C4-2B (cell line): ENCODE measurements at regions not wholly inside any gene's neighbourhood (a gene's known extent, or its start where the extent isn't known, plus 50 kb on each side); places are given as distances from the start of the nearest gene placed in this dataset.
"Not testable (repeated sequence)": the region's sequence is repeated elsewhere in the genome, so short reads cannot be mapped to it uniquely, and the experiment has no call there.

Experiments
- H3K27ac ChIP-seq: fragments of 450-650 bp; 2 replicates; pipeline ENCODE4 v1.5.1; 2017
- ZFX ChIP-seq: fragments of 450-650 bp; IDR thresholded peaks from 2 replicates; pipeline ENCODE4 v1.6.1; 2017
- TF ChIP-seq, protein P1 (sequence below): fragments of 450-650 bp; conservative IDR thresholded peaks from 2 replicates; pipeline ENCODE4 v1.5.1; 2017; ENCODE audit warnings: mild to moderate bottlenecking

DNA sequence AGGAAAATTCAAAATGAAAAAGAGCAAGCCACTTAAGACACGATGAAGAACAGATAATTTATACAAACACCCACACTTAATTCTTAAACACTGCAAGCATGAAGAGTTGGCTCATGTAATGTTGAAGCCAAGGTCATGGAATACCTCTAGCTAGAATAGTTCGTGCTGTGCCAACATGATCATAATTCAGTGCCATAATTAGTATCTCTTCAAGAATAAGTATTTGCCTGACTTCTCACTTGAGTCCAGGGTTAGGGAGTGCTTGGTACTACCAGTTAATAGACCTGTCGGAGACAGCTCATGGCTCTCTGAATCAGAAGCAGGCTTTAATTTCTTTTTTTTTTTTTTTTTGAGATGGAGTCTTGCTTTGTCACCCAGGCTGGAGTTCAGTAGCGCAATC, 206.3 kb downstream of the UNC5CL start:
- no peak overlapping the region for H3K27ac ChIP-seq
- no peak for TF ChIP-seq ZFX
- TF ChIP-seq, protein P1, sequence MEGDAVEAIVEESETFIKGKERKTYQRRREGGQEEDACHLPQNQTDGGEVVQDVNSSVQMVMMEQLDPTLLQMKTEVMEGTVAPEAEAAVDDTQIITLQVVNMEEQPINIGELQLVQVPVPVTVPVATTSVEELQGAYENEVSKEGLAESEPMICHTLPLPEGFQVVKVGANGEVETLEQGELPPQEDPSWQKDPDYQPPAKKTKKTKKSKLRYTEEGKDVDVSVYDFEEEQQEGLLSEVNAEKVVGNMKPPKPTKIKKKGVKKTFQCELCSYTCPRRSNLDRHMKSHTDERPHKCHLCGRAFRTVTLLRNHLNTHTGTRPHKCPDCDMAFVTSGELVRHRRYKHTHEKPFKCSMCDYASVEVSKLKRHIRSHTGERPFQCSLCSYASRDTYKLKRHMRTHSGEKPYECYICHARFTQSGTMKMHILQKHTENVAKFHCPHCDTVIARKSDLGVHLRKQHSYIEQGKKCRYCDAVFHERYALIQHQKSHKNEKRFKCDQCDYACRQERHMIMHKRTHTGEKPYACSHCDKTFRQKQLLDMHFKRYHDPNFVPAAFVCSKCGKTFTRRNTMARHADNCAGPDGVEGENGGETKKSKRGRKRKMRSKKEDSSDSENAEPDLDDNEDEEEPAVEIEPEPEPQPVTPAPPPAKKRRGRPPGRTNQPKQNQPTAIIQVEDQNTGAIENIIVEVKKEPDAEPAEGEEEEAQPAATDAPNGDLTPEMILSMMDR = no peak

DNA sequence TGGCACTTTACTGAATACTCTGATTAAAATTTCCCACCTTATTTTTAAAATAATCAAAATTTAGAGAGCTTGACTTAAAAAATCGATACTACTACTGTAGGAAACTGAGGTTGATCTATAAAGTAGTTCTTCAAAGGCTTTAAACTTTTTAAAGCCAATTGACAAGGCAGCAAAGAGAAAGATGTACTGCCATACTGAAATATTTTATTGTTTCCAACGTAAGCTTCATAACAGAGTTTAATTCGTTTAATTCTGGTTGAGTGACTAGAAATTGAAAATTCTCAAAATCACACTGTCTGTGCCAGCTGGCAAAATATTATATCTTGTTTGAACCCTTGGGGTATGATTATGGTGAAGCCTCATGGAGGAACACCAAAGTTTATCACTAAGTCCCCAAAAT, 207.6 kb downstream of the UNC5CL start:
- TF ChIP-seq, protein P1 = no peak
- no peak for TF ChIP-seq ZFX
- H3K27ac ChIP-seq = no peak overlapping the region

DNA sequence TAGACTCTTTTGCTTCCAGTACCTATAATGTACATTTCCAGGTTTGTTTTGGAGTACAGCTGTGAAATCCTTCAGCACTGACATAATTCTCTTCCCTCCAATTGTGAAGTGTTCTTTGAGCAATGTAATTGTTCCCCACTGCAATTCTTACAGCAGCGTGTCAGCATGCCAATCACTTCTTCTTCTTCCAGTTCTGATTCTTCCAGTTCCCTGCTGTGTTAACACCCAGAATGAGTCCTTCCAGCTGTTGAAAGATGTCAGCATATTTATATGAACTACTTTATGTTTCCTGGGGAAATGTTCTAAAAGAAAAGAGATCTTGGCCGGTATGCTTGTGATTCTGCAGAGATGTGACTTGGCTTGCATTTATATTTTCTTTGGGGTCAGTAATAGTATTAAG, 213.9 kb downstream of the UNC5CL start:
- no peak overlapping the region for H3K27ac ChIP-seq
- TF ChIP-seq ZFX = no peak
- TF ChIP-seq, protein P1 = no peak

DNA sequence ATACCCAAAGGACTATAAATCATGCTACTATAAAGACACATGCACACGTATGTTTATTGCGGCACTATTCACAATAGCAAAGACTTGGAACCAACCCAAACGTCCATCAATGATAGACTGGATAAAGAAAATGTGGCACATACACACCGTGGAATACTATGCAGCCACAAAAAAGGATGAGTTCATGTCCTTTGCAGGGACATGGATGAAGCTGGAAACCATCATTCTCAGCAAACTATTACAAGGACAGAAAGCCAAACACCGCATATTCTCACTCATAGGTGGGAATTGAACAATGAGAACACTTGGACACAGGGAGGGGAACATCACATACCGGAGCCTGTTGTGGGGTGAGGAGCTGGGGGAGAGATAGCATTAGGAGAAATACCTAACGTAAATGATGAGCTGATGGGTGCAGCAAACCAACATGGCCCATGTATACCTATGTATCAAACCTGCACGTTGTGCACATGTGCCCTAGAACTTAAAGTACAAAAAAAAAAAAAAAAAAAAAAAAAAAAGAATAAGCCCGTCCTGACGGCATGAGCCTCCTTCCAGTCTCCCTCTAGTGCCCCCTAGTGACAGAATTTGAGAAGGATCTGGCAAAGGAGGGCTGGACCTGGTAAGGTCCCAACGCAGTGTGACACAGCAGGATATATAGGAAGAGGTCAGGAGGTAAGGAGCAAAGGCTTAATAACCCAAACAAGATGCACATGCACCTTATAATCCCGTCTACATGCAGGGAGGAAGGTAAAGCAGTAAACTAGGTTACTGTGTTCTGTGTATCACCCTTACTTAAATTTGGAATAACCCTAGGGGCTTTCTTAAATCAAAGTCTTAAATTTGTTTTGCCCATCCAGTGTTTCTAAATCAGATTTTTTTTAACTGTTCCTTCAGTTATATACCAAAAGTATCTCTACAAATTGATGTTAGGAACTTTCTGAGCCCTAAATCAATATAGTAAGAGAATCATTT, 214.8 kb downstream of the UNC5CL start:
- H3K27ac ChIP-seq = not testable (repeated sequence)
- TF ChIP-seq, protein P1 = peak; percentile 76

DNA sequence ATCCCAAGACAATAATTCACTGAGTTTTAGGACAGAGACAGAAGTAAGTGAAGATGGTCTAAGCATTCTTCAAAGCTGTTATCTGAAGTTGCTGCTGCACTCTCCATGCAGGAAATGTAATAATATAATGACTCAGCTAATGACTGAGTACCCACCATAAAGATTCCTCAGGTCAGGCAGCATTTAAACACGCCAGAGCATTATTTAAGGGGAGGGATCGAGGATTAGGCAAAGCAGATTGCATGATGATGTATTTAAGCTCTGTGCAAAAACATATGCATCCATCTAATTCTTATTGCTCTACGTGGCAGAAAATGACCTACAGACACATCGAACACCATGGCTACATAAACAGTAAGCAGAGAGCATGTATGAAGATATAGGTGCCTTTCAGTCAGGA, 216.4 kb downstream of the UNC5CL start:
- H3K27ac ChIP-seq = no peak overlapping the region
- TF ChIP-seq ZFX = no peak
- TF ChIP-seq, protein P1 = no peak

DNA sequence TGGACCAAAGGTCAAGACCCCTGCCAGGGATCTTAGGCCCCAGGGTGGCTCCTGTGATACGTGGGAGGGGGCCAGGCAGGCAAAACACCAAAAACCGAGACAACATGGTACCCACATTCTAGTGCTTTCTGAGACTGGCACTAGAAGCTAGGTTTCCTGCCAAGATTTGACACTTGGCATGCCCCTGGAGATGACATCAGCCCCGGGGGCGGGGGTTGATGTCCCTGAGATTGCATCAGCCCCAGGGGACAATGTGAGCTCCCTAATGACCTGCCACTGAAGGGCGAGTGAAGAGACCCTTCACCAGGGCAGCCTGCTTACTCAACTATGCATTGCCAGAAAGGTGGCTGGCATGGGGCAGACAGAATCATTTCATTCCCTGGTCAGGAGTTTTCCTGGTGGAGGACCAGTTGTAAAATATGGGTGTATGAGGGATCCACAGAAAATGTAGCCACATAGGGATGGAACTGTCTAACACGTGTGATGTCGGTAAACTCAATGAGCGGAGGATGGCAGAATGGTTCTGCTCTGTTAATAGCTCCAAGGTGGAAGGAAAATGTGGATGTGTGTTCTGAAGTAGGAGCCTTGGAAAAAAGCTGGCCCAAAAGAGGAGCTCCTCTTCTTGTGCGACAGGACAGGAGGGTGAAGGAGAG, 219.7 kb downstream of the UNC5CL start:
- no peak for TF ChIP-seq ZFX
- H3K27ac ChIP-seq = peak overlapping the region; percentile 24

DNA sequence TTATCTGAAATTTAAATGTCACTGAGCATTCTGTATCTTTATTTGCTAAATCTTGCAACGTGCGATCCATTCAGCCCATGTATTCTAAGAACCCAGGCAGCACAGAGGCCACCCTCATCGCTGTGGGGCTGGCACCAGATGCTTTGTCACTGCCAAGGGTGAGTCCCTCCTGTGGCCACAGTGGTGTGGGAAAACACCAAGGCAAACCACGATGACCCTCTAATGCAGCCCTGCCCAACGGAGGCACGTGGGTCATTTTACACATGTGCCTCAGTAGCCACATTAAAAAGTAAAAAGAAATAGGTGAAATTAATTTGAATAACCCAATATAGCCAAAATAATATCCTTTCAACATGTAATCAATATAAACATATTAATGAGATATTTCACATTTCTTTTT, 221.7 kb downstream of the UNC5CL start:
- H3K27ac ChIP-seq = no peak overlapping the region
- no peak for TF ChIP-seq ZFX
- TF ChIP-seq, protein P1 = no peak
